Peyer's patch (tissue), 4 donors: ENCODE measurements at regions not wholly inside any gene's neighbourhood (a gene's known extent, or its start where the extent isn't known, plus 50 kb on each side); places are given as distances from the start of the nearest gene placed in this dataset.

Experiments used
- CTCF ChIP-seq, 6 experiments: fragments of 450-650 bp in 4 of 6; fragments of 200-600 bp in 2 of 6; sonication (generic) in 1 of 6; IDR thresholded peaks; one replicate each; pipeline ENCODE4 v1.5.1; 2017 to 2019; ENCODE audit warnings: antibody characterized with exemption in 6 of 6, mild to moderate bottlenecking in 3 of 6, moderate library complexity in 1 of 6
- POLR2A ChIP-seq, 2 donors: fragments of 450-650 bp; IDR thresholded peaks; one replicate each; pipeline ENCODE4 v1.5.1; 2017; ENCODE audit warnings: antibody characterized with exemption in 2 of 2, mild to moderate bottlenecking in 2 of 2, moderate library complexity in 2 of 2

- no peak for TF ChIP-seq POLR2A (IDR thresholded peaks at IDR 0.05)
- no peak for TF ChIP-seq CTCF (IDR thresholded peaks at IDR 0.05)
These were observed 73.6 kb upstream of the IGFBP5 start for GRCh38 chr2:216768908-216769411.
